ENCODE measurements at regions not wholly inside any gene's neighbourhood (a gene's known extent, or its start where the extent isn't known, plus 50 kb on each side); places are given as distances from the start of the nearest gene placed in this dataset.
"Not testable (repeated sequence)": the region's sequence is repeated elsewhere in the genome, so short reads cannot be mapped to it uniquely, and the experiment has no call there.

DNA sequence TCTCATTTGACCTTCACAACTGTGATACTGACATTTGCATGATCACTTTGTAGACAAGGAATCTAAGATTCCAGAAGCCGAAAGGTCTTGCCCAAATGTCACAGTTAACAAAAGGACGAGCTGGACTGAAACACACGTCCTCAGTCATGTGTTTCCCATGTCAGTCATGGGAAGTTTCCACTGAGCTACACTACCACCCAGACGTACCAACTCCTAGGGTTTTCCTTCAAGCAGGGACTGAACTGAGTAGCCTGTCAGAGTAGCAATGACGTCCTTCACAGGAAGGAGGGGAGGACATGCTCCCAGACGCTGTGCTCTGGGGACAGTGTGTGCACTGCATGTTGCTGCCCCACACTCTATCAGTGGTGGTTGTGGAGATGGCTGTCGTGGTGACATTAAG, 215.8 kb upstream of the SMLR1 start:
- no peak for DNase-seq

DNA sequence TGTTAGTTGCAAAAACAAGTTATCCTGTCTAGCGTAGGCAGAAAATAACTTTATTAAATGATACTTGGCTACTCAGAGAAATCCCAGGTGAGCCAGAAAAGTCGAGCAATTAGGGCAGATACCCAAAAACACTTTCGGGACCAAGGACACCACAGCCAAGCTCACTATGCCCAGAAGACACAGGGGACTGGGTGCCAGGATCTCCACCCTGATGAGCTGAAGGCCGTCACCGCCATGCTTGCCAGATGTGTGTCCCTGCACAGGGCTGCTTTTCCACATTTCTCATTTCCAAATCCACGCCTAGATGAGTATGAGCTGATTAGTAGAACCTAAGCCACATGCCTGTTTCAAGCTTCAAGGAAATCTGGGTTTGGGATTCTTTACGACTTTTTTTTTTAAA, 214.0 kb upstream of the SMLR1 start:
- DNase-seq = no peak

DNA sequence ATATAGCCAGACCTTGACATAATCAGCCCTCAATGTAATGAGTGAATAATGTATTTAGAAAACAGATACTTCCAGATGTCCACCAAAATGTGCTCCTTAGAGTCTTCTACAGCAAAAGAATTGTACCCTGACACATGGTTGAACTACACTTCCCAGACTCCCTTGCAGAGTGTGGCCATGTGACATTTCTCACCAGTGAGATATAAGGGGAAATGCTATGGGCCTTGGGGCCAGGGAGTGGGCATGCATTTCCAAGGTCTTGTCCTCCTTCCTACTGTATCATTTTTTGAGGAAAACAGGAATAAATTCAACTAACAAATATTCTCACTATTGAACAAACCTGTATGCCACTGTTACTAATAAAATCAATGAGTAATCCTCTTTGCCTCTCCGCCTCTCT, 211.4 kb upstream of the SMLR1 start:
- no peak for DNase-seq

DNA sequence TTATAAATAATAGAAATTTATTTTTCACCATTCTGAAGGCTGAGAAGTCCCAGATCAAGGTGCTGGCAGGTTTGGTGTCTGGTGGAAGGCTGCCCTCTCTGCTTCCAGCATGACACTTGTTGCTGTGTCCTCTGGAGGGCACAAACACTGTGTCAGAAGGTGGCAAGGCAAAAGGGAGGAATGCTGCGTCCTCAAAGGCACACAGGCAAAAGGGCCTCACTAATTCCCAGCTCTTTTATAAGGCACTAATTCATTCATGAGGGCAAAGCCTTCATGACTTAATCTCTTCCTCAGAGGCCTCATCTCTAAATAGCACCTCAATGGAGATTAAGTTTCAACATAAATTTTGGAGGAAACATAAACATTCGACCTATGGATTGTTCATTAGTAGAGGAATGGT, 209.5 kb upstream of the SMLR1 start:
- no peak for DNase-seq

DNA sequence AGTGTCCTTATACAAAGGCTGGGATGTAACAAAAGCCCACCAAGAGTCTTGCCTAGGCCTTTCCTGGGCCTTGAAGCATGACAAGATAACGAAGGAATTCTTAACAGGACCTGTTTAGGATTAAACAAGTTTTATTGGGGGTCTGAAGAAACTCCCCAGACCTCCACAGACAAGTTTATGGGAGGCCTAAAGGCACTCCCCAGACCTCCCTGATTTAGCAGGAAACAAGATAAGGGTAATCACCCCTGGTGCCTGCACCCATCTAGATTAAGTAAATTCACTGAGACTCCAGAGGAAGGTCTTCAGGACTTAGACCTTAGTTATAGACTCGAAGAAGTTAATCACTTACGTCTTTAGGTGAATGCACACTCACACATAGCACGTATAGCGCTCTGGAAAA, 208.4 kb upstream of the SMLR1 start:
- not testable (repeated sequence) for DNase-seq

DNA sequence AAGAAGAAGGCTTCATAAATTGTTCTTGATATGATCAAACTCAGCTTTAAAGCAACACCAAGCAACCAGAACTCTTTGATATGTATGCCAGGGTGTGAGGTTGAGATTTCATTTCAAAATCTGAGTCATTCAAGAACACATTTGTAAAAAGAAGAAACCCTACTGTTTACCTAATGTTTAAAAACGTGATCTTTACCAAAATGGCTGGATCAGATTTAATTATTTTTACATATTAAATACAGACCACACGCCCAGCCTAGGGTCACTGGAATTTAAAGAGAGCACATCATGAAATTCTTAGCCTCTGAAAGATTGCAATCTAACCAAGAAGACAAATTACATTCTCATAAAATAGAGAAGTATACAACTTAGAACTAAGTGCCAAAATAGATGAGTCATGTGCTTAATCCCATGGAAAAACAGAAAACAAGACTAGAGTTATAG, 206.8 kb upstream of the SMLR1 start:
- DNase-seq = no peak

DNA sequence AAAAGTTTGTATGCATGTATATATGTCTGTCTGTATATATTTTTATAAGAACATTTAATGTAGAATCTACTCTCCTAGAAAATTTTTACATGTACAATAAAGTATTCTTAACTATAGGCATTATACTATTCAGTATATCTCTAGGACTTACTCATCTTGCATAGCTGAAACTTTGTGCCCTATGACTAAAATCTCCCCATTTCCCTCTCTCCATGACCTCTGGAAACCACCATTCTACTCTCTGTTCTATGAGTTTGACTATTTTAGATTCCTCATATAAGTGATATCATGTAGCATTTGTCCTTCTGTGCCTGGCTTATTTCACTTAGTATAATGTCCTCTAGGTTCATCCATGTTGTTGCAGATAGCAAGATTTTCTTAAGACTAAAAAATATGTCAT, 205.1 kb upstream of the SMLR1 start:
- no peak for DNase-seq

DNA sequence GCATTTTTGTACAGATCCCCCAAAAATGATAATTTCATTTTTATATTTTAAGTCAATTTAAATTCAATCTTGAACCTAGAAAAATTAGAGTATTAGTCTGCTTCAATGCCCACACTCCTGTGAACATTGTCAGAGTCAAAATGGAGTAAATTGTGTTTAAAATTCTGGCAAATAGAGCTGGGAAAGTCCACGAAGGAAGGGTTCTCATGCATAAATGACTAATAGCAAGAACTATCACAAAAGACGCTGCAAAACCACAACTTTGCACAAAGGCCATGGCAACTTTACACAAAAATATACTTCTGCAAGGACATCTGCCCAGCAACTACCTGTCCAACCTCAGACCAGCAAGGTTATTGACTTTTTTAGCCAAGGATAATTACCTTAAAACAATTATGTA, 203.2 kb upstream of the SMLR1 start:
- no peak for DNase-seq

DNA sequence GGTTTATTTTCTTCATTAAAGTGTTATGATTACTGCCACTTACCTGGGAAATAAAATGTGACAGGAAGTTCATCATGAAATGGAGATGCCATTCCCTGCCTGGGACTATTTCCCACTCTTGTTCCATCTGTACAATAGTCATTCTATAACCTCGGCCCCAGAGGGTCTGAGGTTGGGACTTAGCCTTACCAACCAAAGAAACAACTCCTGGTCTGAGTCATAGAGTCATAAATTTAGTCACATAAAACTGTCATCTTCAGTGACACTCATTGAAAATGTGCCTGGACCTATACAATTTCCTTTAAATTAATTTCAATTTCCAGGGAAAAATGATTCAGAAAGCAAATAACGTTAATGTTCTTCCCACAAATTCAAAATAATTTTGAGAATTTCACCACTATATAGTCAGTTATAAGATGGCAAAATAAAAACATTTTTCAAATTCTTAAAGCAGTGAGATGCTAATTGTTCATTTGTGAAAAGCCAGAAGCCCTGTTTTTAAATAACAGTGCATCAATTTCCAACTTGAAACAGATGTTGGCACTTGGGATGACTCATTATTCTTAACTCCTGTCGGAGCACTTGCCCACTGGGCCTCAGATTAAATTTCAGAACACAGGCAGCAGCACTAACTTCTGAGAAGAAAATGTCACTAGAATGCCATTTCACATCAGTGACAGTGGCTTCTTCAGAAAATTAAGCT, 201.2 kb upstream of the SMLR1 start:
- no peak for DNase-seq

DNA sequence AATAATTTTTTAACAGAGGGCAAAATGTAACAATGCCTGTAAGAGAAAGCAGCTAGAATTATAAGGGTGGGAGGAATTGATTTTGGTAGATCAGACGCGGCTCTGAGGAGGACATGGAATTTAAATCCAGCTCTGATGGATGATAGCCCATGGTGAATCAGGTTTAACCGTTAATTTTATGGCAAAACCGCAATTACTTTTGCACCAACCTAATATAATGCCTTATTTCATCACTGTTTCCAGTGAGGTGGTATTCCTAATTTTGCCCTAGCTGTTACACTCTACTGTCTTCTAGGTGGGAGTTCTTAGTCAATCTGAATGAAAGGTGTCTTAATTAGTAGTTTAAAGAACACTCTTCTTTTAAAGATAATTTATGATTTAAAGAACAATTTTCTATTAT, 198.3 kb upstream of the SMLR1 start:
- no peak for DNase-seq

DNA sequence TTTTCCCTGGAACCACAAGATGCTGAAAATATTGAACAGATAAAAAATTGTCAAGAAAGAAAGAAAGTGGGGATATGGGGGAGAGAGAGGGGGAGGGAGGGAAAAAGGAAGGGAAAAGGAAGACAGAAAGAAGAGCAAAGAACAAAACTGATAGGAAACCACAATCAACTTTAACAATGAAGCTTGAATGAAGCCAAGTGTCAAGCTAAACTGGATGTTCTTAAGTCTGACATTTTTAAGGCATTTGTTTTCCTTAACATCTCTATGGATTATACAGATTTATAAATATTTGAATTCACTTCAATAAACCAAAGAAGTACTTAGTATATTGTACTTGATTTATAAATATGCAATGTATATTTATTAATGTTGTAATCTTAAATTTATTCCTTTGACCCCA, 197.6 kb upstream of the SMLR1 start:
- no peak for DNase-seq

DNA sequence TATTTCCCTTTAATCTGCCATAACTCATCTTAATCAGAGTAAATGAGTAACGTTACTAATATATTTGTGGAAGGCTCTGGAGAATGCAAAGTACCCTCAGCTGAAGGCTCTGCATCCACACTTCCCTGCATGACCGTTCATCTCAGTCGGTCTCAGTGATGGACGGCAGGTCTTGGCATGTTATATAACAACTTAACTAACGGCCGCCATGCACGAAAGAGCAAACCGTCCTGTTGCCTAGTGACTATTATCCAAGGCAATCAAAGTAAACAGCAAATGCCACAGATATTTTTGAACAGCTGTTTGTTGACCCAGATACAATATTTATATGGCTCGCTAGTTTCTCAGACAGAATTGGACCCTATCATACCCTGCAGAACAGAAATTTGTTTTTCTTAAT, 194.9 kb upstream of the SMLR1 start:
- DNase-seq = no peak

DNA sequence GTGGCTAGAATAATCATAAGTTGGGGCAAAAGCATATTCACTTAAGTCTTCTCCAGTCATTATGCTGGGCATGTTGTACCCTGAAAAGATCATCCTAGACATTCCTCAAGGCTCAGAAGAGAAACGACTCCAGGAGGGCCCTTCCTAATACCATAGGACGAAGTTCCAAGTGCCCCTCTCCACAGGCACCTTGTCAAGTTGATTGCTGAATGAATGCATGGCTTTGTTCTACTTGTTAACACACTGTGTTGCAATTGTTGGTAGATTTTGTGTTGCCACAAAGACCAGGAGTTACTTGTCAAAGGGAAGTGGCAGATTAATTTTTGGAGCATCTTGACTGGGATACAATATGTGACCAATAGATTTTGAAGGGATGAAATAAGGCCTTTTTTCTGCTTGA, 194.3 kb upstream of the SMLR1 start:
- DNase-seq = no peak

DNA sequence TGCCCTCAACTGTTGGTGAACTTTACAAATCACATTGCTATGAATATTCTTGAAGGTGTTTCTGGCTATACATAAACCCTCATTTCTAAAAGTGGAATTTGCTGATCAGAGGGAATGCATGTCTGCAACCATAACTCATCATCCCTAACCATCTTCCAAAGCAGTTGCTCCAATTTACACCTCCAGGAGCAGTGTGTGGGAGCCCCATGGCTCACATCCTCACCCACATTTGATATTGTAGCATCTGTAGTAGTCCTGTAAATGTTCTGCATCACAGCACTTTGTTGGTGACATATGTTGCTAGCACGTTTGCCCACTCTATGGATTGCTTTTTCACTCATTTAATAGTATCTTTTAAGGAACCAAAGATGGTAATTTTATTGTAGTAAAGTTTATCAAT, 183.8 kb upstream of the SMLR1 start:
- DNase-seq = no peak

DNA sequence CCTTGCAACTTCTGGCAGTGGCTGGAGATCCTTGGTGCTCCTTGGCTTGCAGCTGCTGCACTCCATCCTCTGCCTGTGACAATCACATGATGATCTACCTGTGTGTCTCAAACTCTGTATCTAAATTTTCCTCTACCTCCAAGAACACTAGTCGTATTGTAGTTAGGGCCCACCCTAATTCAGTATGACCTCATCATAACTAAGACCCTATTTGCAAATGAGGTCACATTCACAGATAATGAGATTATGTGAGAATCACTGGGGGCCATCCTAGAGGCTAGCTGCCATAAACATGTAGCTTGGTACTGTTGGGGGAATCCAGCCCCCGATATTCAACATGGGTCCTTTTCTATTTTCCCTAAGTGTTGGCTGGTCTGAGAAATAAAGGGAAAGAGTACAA, 183.0 kb upstream of the SMLR1 start:
- DNase-seq = no peak

DNA sequence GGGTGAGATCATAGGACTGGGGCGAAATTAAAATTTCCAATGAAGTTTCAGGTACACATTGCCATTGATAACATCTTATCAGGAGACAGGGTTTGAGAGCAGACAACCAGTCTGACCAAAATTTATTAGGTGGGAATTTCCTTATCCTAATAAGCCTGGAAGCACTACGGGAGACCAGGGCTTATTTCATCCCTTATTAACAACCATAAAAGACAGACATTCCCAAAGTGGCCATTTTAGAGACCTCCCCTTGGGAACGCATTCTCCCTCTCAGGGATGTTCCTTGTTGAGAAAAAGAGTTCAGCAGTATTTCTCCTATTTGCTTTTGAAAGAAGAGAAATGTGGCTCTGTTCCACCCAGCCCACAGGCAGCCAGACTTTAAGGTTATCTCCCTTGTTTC, 182.4 kb upstream of the SMLR1 start:
- not testable (repeated sequence) for DNase-seq

DNA sequence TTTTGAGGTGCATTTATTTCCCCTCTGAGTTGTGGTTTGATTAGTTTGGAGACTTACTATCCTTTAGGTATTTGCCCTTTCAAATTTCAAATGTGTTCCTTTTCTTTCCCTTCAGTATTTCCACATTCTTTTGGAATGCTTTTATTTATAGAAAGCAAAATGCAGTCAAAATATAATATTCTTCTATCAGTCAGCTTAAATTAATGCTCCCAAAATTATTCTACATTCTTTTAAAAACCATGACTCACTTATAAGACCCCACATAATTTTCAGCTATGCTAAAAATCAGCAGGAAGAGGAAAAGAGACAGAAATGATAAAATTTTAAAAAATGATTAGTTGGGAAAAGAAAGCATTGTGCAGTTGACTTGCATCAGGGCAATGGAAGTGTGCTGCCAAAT, 180.0 kb upstream of the SMLR1 start:
- no peak for DNase-seq

DNA sequence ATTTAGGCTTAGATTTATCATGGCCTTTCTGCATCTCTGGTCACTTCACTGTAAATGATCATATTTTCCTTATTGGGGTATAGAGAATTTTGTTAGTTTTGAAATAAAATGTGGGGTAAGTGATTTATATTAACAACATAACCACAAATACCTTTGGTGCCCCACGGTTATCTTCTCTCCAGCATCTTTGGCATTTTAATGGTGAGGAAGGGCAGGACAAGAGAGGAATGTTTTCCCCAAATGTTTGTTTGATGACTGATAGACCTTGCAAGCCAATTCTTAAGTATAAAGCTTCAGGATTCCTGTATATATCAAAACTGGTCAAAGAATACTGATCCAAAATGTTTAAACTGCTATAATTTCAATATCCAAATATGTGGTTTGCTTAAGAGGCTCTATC, 171.6 kb upstream of the SMLR1 start:
- DNase-seq = no peak

DNA sequence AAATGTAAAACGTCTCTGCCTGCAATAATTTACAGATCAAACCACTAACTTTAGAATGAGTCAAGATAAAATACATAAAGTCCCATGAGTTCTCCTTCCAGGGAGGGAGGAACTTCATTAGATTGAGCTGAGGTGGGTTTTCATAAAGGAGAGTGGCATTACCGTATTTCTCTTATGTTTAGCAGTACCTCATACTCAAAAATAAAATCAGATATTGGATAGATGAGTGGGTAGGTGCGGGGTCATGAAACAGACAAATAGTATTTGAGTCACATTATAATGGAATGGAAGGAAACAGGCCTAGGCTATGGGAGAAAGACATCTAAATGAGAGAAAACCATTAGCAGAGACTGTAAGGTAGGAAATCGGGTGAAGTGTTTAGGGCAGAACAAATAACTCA, 166.1 kb upstream of the SMLR1 start:
- no peak for DNase-seq

DNA sequence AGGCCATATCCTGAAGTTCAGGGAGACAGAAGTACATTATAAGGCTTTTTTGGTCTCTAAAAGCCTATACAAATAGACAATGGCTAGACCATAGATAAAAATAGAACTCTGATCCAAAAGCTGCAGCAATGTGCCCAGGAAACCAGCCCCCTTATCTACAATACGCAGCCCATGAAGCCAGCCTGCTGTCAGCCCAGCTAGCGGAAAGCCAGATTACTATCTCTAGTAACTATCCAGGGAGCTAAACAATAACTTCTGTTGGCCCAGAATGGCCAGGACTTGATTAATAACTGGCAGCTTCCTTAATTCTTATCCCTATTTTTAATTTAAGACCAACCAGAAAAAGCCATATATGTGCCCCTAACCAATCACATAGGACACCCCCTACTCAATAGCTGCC, 160.4 kb upstream of the SMLR1 start:
- DNase-seq = no peak

DNA sequence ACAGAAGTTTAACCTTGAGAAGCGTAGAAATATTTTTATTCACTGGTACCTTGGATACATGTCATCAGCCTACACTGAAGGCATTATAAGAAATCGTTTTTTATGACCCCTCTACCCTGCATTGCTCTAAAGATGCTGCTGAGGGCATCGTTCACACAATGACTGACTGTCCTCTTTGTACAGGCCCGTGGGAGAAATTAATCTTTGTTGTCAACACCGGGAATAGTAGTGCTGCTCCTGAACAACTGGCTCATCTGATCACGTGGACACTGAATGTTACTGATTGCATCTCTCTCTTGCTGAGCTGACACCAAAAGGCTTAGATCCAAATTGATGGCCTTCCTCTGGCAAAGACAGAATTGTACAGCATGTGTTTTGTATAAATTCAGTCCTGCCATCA, 157.1 kb upstream of the SMLR1 start:
- DNase-seq = no peak

DNA sequence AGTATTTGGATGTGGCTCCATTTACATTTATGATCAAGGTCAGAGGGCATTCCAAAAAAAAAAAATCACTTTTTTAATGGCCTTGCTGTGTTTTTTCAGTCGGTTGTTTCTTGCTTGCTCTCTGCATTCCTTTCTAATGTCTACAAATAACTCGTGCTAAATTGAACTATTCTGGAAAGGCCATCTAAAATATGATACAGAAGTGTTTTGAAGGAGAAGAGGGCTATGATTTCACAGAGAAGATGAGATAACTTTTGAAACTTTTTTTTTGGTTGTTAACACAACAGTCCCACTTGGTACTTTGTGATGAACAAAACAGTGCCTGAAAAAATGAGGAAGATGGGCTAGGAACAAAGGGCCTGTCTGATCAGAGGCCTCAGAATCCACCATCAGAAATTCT, 156.1 kb upstream of the SMLR1 start:
- DNase-seq = no peak

DNA sequence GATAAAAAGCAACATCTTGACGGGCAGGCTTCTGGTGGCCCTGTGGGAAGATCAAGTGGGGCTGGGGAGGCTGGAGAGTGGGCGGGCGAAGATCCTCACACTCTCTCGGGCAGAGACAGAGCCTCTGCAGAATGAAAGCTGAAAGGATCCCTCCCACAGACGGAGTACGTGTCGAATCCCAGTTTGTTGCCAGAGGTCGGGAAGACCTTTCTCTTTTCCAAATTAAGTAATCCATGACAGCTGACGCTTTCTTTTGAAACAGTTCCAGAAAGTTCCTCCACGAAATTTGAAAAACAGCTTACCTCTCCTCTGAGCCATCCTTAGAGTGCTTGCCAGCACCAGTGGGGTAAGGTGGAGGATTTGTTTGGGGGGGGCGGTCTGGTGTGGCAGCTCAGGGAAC, 155.6 kb upstream of the SMLR1 start:
- DNase-seq = no peak

DNA sequence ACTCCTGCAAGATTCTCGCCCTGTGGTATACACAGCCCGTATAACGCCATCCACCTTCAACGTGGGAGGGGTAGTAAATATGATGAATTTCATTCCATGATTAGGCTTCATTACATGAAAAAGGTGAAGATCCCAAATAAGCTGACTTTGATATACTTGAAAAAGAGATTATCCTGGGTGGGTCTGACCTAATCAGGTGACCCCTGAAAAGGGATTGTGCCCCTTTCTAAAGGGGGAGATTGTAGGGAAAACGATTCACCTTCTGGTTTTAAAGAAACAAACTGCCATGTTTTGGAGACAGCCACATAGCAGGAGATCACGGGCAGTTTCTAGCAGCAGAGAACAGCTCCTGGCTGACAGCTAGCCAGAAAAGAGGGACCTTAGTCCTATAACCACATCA, 155.1 kb upstream of the SMLR1 start:
- no peak for DNase-seq

DNA sequence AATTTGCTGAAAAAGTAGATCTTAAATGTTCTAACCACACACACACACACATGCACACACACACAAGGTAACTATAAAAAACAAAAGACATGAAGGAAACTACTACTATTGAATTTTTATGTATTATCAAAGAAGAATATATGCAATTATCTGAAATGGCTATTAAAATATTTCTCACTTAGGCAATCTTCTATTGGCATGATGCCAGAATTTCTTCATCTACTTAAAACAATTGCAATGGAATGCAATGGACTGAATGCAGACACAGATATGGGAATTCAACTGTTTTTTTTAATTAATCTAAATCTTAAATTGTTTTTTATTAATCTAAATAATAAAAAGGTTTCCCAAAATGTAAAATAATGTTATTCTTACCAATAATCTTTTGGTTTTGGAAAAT, 152.6 kb upstream of the SMLR1 start:
- no peak for DNase-seq
